Activated naive CD4-positive, alpha-beta T cell treated with anti-CD3 and anti-CD28 coated beads, Interleukin-2, amount 10 ng/mL, durations not matched to agents 7 days and 5 days (primary cell): ENCODE measurements at regions not wholly inside any gene's neighbourhood (a gene's known extent, or its start where the extent isn't known, plus 50 kb on each side); places are given as distances from the start of the nearest gene placed in this dataset.
"Not testable (repeated sequence)": the region's sequence is repeated elsewhere in the genome, so short reads cannot be mapped to it uniquely, and the experiment has no call there.

ENCODE experiments used
- CTCF ChIA-PET: fragments of 350-600 bp; sonication (Branson Sonifier 250); formaldehyde crosslinking; loops from one replicate; lab custom pipeline; 2021; ENCODE audit warnings: antibody characterized with exemption; lab: Charles Lee
- DNase-seq: peaks from one replicate; pipeline ENCODE4 v3.0.0-alpha.2; 2020
- H3K27ac Mint-ChIP-seq: one replicate; pipeline ENCODE4 v1.8.0; 2021; ENCODE audit warnings: mild to moderate bottlenecking, moderate library complexity, mixed read lengths
- H3K27me3 Mint-ChIP-seq: one replicate; pipeline ENCODE4 v1.8.0; 2021; ENCODE audit warnings: mild to moderate bottlenecking, mixed read lengths
- H3K36me3 Mint-ChIP-seq: one replicate; pipeline ENCODE4 v1.8.0; 2021; ENCODE audit warnings: mixed read lengths
- H3K4me1 Mint-ChIP-seq: one replicate; pipeline ENCODE4 v1.8.0; 2021; ENCODE audit warnings: mixed read lengths
- H3K4me3 Mint-ChIP-seq: one replicate; pipeline ENCODE4 v1.8.0; 2021; ENCODE audit warnings: mild to moderate bottlenecking, moderate library complexity, mixed read lengths
- H3K9me3 Mint-ChIP-seq: one replicate; pipeline ENCODE4 v1.8.0; 2021; ENCODE audit warnings: mixed read lengths

- CTCF ChIA-PET, result interaction anchor here (1.3 kb wide), 1 partner anchor 11 kb away, joined by 4 read pairs; no protein-coding TSS in a partner anchor
- DNase-seq, result no peak
- H3K36me3 Mint-ChIP-seq, result no peaks in the 10 kb centered on the region
- H3K4me1 Mint-ChIP-seq, result no peaks in the 10 kb centered on the region
- no peaks in the 10 kb centered on the region for H3K9me3 Mint-ChIP-seq
- H3K27me3 Mint-ChIP-seq, result no peaks in the 10 kb centered on the region
- no peak overlapping the region for H3K27ac Mint-ChIP-seq
- no peak overlapping the region for H3K4me3 Mint-ChIP-seq
These were observed 71.7 kb upstream of the CPSF6 start for GRCh38 chr12:69167648-69168165.

GRCh38 chr12:69168363-69168762 lies 71.0 kb upstream of the CPSF6 start:
- CTCF ChIA-PET, result no interaction called here
- Mint-ChIP-seq H3K27ac (no peak overlapping the region), H3K9me3 (no peaks in the 10 kb centered on the region), H3K4me3 (no peak overlapping the region), H3K27me3 (no peaks in the 10 kb centered on the region), H3K36me3 (no peaks in the 10 kb centered on the region), H3K4me1 (no peaks in the 10 kb centered on the region)
- DNase-seq, result no peak

GRCh38 chr12:69168828-69169227 lies 70.5 kb upstream of the CPSF6 start:
- Mint-ChIP-seq H3K27ac (no peak overlapping the region), H3K27me3 (no peaks in the 10 kb centered on the region), H3K4me3 (no peak overlapping the region), H3K9me3 (no peaks in the 10 kb centered on the region), H3K36me3 (no peaks in the 10 kb centered on the region), H3K4me1 (no peaks in the 10 kb centered on the region)
- DNase-seq, result no peak
- CTCF ChIA-PET, result no interaction called here

- CTCF ChIA-PET, result interaction anchor here (2.8 kb wide), 1 partner anchor 14 kb away, joined by 10 read pairs; no protein-coding TSS in a partner anchor
- Mint-ChIP-seq H3K9me3 (no peaks in the 10 kb centered on the region), H3K27ac (no peak overlapping the region), H3K27me3 (no peaks in the 10 kb centered on the region), H3K4me3 (no peak overlapping the region), H3K4me1 (no peaks in the 10 kb centered on the region), H3K36me3 (no peaks in the 10 kb centered on the region)
- no peak for DNase-seq
These were observed 69.1 kb upstream of the CPSF6 start for GRCh38 chr12:69170293-69170692.

- Mint-ChIP-seq H3K27me3 (no peaks in the 10 kb centered on the region), H3K4me3 (no peak overlapping the region), H3K36me3 (no peaks in the 10 kb centered on the region), H3K27ac (no peak overlapping the region), H3K4me1 (no peaks in the 10 kb centered on the region), H3K9me3 (peaks cover 3% of the 10 kb centered on the region)
- no peak for DNase-seq
- CTCF ChIA-PET, result interaction anchor here (0.7 to 2.8 kb wide), 5 partner anchors 10 to 1667 kb away, joined by 3 to 10 read pairs (median 3); no protein-coding TSS in a partner anchor
These were observed 67.5 kb upstream of the CPSF6 start for GRCh38 chr12:69171881-69172280.

GRCh38 chr12:69172491-69172890 lies 66.9 kb upstream of the CPSF6 start:
- Mint-ChIP-seq H3K27me3 (no peaks in the 10 kb centered on the region), H3K4me3 (no peak overlapping the region), H3K27ac (no peak overlapping the region), H3K4me1 (no peaks in the 10 kb centered on the region), H3K9me3 (peaks cover 3% of the 10 kb centered on the region), H3K36me3 (no peaks in the 10 kb centered on the region)
- DNase-seq, result no peak
- CTCF ChIA-PET, result interaction anchor here (0.7 to 1.3 kb wide), 4 partner anchors 11 to 1668 kb away, joined by 3 to 4 read pairs (median 3); no protein-coding TSS in a partner anchor

GRCh38 chr12:69173368-69173767 lies 66.0 kb upstream of the CPSF6 start:
- Mint-ChIP-seq H3K36me3 (no peaks in the 10 kb centered on the region), H3K9me3 (peaks cover 3% of the 10 kb centered on the region), H3K27me3 (no peaks in the 10 kb centered on the region), H3K4me3 (no peak overlapping the region), H3K27ac (no peak overlapping the region), H3K4me1 (no peaks in the 10 kb centered on the region)
- DNase-seq, result no peak
- CTCF ChIA-PET, result no interaction called here

DNA sequence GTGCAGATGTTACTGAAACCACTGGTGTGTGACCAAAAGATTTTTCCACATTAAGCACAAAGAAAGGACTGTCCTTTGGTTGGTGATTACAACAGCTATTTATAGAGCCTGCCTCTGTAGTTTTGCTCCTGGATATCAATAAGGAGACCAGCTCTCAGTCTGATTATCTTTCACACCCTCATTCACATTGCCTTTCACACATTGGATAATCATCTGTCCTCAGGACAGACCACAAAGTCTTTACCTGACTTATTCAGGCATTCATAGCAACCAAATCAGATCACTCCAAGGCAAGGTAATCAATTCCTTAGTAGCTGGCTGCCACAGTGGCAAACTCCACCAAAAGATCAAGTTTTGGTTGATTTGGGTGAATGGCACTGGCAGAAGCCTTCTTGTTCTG lies 59.6 kb upstream of the CPSF6 start:
- Mint-ChIP-seq H3K36me3 (no peaks in the 10 kb centered on the region), H3K4me1 (no peaks in the 10 kb centered on the region), H3K27me3 (peaks cover 4% of the 10 kb centered on the region), H3K4me3 (no peak overlapping the region), H3K27ac (no peak overlapping the region), H3K9me3 (peaks cover 3% of the 10 kb centered on the region)
- no peak for DNase-seq
- CTCF ChIA-PET, result no interaction called here

GRCh38 chr12:69187572-69187971 lies 51.8 kb upstream of the CPSF6 start:
- H3K4me1 Mint-ChIP-seq, H3K27me3 Mint-ChIP-seq, H3K4me3 Mint-ChIP-seq, DNase-seq, H3K36me3 Mint-ChIP-seq, CTCF ChIA-PET, H3K27ac Mint-ChIP-seq: not testable (repeated sequence)
- H3K9me3 Mint-ChIP-seq, result peaks cover 23% of the 10 kb centered on the region

- no peak overlapping the region for H3K4me3 Mint-ChIP-seq
- H3K27ac Mint-ChIP-seq, result no peak overlapping the region
- H3K4me1 Mint-ChIP-seq, result no peaks in the 10 kb centered on the region
- H3K9me3 Mint-ChIP-seq, result peaks cover 23% of the 10 kb centered on the region
- DNase-seq, result no peak
- no peaks in the 10 kb centered on the region for H3K36me3 Mint-ChIP-seq
- CTCF ChIA-PET, result no interaction called here
- H3K27me3 Mint-ChIP-seq, result no peaks in the 10 kb centered on the region
These were observed 49.9 kb upstream of the CPSF6 start for GRCh38 chr12:69189378-69189978.
